NCI-H1930 (cell line): ENCODE measurements at regions not wholly inside any gene's neighbourhood (a gene's known extent, or its start where the extent isn't known, plus 50 kb on each side); places are given as distances from the start of the nearest gene placed in this dataset.

Source experiments
- DNase-seq, 2 experiments: peaks; one replicate each; lab custom pipeline; 2025; lab: John Stamatoyannopoulos, UW

DNA sequence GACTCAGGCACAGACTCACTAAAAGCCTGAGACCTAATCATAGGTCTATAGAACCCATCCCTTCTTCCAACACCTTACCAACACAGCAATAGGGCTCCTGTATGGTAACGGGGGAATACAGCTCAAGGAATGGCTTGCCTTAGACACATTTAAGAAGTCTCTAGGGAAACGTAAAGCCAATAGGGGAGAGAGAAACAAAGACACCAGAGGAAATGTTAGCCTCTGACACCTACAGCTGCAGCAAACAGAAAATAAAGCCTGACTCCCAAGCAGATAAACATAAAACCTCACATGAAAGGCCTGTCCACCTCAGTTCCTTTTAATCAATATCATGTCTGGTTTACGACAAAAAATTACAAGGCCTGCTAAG, 51.1 kb upstream of the NCOA1 start:
- no peak for DNase-seq

- DNase-seq: no peak
These were observed 51.6 kb upstream of the NCOA1 start for GRCh38 chr2:24439280-24439970.

- no peak for DNase-seq
These were observed 52.9 kb upstream of the NCOA1 start for GRCh38 chr2:24438106-24438505.

GRCh38 chr2:24435391-24436316, 55.4 kb upstream of the NCOA1 start:
- DNase-seq: no peak

DNA sequence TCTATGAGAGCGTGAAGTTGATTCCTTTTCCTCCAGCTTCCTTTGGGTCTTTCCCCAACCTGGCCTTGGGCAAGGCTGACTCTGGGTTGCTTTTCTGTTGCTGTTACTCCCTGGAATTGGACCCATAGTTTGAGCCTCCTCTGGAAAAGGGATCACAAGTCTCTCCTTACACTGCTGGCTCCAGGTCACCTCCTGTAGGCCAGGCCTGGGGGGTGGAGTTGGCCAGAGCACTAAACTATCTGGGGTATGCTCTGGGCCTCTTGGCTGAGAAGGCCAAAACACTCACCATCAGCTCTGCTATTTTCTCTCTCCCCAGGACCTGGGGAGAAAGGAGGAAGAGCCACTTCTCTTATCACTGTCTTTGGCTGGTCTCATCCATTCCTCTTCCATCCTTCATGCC, 56.5 kb upstream of the NCOA1 start:
- DNase-seq: no peak

DNA sequence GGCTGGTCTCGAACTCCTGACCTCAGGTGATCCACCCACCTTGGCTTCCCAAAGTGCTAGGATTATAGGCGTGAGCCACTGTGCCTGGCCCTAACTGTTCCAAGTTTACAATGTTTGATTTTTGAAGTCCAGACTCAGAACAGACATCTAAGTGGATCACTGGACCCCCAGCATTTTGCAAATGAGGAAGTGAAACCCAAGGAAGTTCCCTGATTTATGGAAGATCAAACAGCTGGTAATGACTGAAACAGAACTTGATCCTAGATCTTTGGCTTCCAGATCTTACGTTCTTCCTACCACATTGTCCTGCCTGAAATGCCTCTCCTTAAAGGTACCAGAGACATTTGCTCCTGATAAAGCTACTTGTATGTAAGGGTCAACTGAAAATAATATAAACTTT, 58.3 kb upstream of the NCOA1 start:
- DNase-seq: no peak

DNA sequence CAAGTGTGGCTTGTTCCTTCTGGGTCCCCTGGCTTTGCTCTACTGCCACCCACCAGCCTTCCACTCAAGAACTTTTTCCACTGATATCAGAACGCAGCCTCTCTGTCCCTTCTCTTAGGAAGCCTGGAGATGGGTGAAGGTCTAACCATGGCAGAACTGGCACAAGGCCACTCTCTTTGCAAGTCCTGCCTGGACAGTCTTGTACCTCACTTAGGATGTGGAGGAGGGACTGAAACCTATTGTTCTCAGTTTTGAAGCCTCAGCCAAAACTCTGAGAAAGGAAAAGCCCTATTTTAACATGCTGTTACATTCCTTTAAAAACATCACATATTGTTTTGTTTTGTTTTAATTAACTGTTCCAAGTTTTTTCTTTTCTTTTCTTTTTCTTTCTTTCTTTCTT, 58.9 kb upstream of the NCOA1 start:
- DNase-seq: no peak

DNA sequence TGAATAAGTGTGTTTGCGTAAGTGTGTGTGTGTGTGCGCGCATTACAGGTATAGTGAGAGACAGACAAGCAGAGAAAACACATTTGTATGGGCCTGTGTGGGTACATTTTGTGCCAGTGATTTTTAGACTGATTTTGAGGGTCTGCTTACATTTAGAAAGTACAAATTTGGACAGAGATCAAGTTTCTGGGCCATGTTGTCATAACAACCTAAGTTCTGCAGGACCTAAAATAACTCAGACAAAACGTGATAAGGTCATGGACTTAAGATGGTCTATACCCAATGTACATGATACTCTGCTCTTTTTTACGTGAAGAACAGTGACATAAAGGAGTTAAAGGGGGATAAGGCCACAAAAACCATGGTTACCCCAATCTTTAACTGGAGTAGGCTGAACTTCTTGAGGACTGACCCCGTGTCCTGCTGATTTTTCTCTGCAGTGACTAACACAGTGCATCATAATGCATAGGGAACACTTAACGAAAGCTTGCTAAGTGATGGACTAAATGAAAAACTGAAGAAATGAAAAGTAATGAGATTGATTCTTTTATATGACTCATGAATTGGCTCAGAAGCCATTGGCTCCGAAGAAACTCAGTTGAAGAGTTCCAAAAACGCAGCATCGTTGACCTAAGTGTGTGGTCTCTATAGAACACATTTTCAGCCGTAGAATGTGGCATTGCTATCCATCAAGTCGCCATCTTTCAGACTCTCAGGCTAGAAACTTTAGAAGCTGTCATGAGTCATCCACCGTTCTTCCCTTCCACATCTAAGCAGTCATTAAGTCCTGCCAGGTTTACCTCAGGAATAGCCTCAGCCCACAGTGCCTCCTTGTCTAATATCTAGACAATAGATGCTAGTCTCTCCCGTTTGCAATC, 61.6 kb upstream of the NCOA1 start:
- no peak for DNase-seq

DNA sequence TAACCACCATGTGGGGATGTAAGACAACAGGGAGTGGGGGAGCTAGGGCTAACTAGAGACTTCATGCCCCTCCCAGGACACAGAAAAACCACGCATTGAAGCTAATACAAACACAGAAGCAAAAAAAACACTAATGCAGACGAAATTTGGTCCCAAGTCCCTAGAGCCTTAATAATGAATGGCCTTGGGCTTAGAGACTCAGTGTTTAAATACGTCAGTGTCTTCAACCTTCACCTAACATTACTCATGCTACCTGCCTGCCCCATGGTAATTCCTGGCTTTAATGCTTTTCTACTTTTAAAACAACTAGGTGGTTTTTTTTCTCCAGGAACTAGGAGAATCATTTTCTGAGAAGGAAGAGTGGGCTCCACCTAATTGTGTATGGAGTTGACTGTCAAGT, 64.1 kb upstream of the ITSN2 start:
- DNase-seq: no peak

GRCh38 chr2:24423095-24423494, 62.8 kb upstream of the ITSN2 start:
- DNase-seq: no peak

GRCh38 chr2:24421668-24422067, 61.3 kb upstream of the ITSN2 start:
- DNase-seq: peak in 1 of 2 experiments; percentile 47

GRCh38 chr2:24420373-24420772, 60.0 kb upstream of the ITSN2 start:
- DNase-seq: no peak

GRCh38 chr2:24418166-24418841, 58.0 kb upstream of the ITSN2 start:
- DNase-seq: no peak

GRCh38 chr2:24412812-24413211, 52.5 kb upstream of the ITSN2 start:
- no peak for DNase-seq

DNA sequence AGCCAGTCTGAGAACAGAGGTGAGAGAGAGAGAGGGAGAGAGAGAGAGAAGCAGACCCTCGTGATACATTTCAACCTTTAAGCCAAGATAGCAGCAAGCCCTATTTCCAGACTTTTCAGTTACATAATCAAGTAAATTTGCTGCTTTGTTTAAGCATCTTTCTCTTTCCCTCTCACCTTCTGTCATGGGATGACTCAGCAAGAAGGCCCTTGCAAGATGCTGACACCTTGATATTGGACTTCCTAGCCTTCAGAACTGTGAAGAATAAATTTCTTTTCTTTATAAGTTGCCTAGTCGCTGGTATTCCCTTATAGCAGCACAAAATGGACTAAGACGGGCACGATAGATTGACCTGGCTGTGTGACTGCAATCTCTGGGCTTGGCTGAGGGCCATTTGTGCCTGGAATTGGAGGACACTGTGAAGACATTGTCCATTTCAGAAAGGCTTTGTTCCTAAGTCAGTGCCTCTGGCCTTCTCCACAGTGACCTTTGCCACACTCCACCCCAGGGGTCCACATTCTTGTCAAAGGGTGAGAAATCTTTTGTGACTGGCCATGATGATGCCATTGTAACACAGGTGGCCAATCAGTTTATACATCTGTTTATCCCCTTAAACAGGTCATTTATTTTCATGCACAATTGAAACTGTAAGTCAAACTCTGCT, 51.3 kb upstream of the ITSN2 start:
- no peak for DNase-seq

DNA sequence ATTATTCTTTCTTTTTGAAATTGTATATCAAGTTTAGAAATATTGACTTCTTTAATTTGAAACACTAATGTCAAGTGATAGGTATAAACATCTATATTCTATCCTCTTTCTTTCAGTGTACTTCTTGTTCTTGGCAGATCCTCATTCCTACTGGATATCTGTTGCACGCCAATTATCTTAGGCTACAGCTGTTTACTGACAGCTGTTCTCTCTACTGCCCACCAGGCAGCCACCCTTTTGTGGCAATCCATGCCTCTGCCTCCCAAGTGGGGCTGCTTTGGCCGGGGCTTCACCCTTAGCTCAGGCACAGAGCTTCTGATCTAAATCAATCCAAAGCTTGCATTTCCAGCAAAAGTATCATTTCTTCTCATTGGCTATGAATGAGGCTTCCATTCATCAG, 50.6 kb upstream of the ITSN2 start:
- DNase-seq: no peak

GRCh38 chr2:24409700-24410556, 49.6 kb upstream of the ITSN2 start:
- peak; percentile 33 to 55 for DNase-seq
